Stromal cell of bone marrow (primary cell): ENCODE measurements at regions not wholly inside any gene's neighbourhood (a gene's known extent, or its start where the extent isn't known, plus 50 kb on each side); places are given as distances from the start of the nearest gene placed in this dataset.

ENCODE experiments used
- DNase-seq: peaks from one replicate; pipeline ENCODE4 v3.0.0-alpha.2; 2012; ENCODE audit warnings: low read depth

DNA sequence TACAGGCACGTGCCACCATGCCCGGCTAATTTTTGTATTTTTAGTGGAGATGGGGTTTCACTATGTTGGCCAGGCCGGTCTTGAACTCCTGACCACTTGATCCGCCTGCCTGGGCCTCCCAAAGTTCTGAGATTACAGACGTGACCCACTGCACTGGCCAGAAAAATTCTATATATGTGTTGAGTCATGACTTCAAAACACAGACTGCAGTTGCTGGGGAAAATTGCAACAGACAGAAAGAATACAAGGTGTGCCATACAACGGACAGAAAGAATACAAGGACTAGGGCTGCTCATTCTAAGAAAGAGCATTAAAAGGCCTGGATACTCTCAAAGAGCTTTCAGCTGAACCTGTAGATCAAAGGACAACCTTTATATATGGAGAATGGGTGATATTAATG lies 109.6 kb upstream of the ACSL4 start:
- no peak for DNase-seq

DNA sequence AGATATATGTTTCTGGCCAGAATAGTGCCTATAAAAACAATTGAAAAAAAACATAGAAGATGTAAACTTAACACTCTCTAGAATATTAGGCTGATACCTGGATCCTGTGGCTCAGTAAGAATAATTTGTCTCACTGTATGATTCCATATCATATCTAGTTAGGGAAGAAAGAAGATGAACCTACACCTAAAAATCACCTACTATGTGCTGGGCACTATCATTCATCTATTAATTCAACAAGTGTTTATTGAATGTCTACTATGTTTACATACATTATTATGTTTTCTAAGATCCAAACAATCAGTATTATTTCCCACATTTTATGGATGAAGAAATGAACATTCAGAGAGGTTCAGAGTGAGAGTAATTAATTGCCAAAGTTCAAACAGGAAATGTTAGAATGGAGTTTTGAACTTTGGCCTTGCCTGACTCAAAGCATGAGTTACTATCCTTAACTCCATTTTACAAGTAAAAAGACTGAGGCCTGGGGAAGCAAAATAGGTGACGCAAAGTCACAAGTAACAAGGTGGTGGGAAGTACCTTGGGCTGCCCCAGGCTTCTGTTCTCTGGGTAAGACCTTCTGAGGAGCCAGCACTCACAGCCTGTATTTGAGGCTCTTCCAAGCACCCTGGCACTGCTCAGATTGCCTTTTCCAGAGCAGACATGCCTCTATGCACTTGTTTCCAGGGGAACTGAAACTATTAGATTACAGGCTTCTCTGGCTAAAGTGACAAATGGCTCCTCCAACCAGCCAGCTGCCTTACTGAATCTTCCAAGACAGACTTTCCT lies 111.1 kb upstream of the ACSL4 start:
- DNase-seq = no peak

DNA sequence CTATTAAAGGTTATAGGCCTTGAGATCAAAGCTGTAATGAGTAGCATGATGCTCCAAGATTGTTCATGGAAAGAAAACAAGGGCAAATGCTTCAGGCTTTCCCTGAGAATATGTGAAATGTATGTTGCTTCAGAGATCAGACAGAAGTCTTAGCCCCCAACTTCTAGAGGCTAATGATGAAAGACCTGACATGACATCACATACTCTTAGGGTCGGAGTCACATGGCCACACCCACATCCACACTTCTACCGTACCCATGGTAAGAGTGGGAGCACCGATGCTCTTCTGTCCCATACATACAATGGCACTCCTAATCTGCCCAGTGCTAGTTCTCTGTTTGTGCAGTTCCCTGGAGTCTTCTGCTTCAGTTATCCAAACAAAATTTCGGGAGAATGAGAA lies 111.9 kb upstream of the ACSL4 start:
- DNase-seq = no peak

DNA sequence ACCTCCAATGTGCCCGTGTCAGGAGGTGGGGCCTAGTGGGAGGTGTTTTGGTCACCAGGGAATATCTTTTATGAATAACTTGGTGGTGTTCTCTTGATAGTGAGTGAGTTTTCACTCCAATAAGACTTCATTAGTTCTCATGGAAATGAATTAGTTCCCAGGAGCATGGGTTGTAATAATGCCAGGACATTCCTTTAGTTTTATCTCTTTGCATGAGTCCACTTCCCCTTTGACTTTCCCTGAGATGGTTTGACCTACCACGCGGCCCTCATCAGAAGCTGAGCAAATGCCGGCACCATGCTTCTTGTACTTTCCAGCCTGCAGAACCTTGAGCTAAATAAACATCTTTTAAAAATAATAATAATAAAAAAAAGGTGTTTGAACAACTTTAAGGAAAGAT lies 112.9 kb upstream of the ACSL4 start:
- DNase-seq = no peak

DNA sequence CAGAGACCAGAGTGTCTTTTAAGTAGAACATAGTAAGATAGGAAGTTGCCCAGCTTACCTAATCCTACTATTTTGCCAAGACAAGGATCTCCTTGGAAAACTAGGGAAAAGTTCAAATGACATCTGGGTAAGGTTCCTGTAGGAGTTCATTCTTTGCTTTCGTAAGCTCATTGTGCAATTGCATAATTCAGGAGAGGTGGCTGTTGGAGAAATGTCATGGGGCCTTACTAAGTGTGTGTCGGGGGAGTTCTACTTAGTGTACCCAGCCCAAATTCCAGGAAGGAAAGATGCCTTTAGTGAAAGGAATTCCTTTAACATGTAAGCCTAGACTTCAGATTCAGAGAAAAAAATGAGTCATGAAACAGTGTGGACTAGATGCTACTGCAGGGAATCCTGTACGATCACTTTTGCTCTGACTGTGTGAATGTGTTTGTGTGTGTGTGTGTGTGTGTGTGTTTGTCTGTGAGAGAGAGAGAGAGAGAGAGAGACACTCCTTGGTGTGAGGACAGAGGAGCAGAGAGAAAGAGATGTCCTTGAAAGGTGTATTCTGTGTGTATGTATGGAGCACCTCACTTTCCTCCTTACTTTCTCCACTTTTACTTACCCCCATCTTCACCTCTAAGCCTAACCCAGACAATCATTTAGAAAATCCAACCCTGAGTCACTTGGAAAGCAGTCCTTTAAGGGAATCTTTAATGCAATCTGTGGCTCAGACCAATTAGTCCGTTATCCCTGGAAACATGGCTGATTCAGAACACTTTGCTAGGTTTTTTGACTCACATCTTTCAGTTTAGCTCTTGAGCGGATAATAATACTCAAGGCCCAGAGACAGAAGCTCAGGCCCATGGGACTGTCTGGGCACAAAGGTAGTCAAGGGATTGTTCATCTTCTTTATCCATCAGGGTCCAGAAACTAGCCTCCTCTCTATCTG lies 114.5 kb upstream of the ACSL4 start:
- DNase-seq = peak; percentile 52

DNA sequence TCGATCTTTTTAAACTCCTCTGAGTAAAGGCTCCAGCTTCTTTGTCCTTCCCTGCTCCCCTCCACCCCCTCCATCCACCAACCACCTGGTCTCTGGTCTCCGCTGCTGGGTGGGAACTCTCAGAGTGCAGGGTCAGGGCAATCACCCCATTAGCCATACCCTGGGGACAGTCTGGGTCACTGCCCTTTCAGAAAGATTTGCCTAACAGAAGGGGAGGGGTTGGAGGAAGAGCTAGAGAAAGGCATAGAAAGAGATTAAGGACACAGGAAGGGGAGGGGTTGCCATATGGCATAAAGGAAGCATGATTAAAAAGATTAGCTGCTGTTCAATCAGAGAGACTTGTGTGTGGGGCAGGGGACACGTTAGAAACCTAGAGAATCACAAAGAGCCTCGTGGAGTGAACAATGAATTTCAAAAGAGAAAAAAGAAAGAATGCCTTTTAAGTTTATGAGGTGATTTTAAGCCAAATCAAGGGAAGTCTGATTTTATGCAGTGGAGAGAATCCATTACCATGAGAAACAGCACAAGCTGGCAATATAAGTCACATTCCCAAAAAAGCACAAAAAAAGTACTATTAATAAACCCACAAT lies 115.5 kb upstream of the ACSL4 start:
- no peak for DNase-seq

DNA sequence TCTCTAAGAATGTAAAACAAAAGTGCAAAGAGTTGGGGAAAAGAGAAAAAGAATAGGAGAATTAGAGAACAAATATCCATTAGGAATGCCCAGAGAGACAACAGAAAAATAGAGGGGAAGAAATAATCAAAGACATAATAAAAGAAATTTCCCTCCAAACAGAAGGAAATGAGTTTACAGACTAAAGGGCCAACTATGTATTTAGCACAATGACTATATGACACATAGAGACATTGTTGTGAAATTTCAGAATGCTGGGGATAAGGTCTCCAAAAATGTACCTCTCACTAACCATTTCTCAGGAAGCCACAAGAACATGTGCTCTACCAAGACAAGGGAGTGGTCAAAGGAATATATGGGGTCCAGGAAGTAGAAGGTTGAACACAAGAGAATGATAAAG lies 121.0 kb upstream of the ACSL4 start:
- no peak for DNase-seq

DNA sequence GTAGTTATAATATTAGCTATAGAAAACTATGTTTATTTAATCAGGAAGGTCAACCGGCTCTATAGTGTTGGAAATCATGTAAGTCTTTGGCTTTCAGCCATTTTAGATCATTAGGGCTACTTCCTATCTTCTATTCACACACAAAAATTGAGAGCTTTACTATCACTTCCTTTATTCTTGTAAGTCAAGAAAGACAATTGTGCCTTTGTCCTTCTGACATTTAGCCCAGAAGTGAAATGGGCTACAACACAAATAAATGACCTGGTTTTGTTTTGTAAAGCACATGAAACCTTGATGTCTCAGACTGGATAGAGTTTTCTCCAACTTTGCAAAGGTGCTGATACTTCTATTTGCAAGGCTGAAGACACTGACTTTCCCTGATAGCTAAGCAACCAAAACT lies 122.4 kb upstream of the ACSL4 start:
- no peak for DNase-seq

DNA sequence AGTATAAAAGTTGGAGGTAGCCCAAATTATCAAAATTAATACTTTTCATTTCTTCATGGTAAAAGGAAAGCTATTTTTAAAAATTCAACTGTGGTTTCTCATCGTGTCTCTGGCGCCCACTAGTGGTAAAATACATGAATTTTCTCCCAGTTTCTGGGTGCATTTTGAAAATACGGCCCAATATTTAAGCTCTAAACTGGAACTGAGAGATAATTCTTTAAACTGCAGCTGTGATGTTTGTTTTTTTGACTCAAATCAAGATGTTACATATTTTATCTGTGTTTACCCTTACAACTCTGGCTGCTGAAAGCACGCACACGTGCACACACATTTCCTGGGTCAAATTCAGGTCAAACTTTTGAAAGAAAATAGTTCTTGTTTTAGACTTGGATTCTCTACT lies 123.9 kb upstream of the ACSL4 start:
- DNase-seq = no peak

DNA sequence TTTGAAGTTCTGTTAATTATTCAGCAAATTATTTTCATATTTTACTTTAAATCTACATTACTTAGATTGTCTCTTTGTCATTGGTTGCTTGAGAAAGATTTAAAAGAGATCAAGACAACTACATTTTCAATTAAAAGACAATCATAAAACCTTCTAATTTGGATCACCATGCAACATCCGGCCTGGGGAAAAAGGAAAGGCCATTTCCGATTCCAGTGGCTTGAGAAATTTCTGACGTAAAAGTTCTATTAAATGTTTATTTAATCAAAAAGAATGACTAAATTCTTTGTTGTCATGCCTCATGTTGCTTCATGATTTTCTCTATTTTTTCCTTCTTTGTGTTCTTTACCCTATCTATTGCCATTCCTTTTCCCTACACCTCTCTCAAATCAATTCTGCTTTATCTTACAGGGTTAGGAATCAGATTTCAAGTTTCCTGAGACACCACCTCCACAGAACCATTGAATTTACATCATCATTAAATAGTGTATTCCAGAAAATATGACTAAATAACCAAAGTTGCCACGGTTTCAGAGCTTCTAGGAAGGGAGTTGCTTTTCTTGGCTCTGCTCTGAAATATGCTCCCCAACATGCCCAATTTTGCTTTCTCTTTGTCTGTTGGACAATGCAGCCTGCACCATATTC lies 124.6 kb upstream of the ACSL4 start:
- peak; percentile 60 for DNase-seq

DNA sequence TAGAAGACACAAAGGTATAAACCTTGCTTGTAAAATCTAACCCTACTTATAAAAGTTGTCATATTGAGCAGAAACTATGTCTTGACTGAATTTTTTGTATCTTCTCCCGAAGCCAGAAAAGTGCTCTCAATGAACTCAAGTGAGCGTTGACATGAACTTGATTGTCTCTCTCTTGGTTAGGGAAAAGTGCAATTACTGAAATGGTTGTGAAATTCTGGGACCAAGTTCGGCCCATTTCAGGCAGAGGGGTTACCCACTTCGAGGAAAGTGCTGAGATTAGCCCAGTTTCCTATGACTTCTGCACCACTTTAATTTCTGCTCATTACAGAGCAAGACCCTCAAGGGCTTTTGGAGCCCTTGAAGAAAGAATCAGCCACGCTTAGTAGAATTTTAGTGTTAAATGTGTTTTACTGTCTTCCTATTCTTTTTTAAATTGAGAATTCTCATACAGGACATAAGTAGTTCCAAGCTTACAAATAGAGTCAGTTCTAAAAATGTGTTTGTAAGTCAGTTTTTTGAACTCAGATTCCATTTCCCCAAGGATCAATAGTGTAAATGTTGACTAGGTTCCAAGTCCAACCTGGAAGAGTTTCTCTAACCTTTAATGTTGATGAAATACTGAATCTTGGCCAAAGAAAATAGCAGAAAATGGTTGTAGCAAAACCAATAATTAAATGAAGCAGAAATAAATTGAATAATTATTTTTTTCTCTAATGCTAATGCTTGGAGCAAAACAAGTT lies 125.7 kb upstream of the ACSL4 start:
- DNase-seq = no peak

DNA sequence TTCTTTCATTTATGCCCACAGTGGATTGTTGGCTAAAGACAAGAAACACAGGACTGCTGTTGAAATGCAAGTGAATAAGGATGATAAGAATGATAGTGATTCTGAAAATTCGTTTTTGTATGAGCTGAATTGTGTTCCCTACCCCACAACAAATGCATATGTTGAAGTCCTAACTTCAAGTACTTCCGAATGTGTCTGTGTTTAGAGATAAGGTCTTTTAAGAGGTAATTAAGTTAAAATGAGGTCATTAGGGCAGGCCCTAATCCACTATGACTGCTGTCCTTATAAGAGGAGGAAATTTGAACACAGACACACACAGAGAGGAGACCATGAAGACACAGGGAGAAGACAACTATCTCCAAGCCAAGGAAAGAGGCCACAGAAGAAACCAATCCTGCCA lies 126.6 kb upstream of the ACSL4 start:
- no peak for DNase-seq

DNA sequence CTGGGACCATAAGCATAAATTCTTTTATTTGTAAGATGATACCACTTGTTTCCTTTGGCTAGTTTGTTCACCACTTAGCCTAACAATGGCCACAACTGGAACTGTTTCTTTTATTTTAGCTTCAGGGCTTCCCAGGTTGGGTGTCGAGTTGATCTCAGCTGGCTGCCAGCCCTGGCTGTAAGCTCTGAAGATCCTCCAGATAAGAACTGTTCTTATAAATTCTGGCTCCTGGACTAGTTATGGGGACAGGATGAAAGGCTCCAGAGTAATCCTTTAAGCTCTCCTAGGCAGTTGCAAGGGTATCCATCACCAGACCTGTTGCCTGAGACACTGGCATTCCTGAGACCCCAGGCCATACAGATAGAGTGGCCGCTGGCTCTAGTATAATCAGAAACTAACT lies 129.4 kb upstream of the ACSL4 start:
- DNase-seq = no peak

DNA sequence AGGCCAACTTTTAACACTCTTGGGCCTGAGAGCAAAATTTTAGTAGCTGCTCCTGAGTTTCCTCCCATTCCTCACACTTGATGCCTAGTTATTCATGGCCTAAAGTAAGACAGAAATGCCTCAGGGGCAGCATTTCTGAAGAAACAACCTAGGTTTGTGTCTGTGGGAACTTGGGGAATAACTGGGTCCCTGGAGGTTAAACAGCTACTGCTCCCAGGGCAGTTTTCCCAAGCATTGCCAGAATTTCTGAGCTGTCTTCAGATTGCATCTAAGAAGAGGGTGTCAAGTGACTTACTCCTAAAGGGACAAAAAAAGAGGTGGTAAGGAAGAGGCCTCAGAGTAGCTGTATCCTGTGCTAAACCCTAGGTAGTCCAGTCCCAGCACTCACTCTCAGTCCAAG lies 130.8 kb upstream of the ACSL4 start:
- DNase-seq = no peak

DNA sequence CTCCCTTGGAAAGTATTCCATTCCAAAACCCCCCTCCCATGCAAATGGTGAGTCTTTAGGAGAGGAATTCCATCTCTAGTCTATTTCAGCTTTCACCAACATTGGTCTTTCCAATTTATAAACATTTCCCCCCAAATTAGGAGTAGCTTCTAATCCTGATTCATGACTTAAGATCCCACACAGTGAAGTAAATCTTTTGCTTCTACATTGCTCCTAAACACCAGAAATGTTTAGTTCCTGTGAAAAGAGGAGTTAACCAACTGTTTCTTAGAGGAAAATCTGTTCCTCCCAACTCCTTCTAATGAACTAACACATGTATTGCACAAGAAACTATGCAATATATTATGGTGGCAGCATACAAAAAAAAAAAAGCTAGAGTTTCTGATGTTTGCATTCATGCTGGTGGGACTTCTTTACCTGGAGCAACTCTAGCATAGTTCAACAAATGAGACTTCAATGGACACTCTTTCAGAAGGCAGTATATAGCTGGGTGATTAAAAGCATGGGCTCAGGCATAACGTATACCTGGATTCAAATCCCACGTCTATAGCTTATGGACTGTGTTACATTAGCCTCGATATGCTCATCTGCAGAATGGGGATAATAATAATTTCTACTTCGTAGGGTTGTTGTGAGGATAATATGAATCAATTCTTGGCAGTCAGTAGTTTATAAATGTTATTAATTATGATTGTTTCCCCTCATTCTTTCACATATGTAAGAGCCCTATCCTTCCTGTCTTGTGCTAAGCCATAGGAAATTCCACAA lies 131.6 kb upstream of the TMEM164 start:
- no peak for DNase-seq

DNA sequence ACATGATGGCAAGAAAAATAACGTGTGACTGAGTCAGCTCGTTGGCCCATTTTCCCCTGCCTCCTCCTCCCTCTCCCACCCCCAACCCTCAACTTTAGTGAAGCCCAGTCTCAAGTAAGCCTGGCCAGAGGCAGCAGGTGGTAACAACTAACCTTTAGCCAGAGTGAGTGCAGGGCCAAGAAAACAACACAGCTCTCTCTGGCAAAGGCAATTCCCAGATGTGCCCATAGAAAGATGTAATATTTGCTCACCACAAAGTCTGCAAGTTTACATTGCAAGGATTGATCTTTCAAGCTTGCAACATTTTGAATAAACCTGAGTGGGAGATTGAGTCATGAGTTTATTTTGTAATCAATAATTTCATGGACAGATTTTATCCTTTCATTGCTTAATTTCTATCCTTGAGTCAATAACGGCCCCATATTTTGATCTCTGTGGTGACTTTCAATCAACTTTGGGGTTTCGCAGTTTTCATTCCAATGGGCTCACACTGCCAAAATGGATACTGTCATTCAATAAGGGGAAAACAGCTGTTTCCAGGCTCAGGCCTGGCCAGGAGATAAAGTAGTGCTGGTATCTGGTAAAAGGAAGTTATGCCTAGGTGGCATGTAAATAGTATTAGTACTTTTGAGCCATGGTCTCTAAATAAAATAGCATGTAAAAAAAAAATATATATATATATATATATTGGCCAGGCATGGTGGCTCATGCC lies 130.7 kb upstream of the TMEM164 start:
- DNase-seq = peak; percentile 73

DNA sequence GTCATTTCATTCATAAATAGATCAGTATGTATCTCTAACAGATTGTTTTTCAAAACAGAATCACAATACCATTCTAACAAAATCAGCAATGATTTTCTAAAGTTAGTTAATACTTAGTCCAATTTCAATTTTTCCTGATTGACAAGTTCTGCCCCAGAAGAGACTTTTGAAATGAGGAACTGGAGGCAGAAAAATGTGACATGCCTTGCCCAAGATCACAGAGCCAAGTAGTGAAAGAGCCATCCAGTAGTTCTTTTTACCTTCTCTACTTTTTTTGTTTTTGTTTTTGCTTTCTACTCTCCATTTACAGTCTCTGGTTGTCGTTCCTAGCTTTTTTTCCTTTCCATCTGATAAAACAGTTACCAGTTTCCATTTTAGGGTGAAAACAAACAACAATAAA lies 129.3 kb upstream of the TMEM164 start:
- DNase-seq = no peak

DNA sequence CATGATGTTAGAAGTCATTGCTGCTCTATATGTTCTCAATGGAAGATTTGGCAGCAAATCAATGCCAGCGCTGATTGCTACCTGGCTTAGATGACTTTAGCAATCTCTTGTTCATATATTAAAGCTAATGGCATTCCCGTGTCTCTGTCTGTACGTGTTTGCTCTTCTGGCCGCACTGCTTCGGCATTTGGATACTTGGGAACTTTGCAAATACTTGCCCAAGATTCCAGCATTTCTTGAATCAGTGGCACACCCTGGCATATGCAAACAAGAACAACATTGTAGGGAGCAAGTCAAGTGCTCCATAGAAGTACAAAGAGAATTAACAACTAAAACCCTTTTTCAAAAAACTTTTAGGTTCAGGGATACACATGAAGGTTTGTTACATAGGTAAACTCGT lies 128.9 kb upstream of the TMEM164 start:
- DNase-seq = no peak

DNA sequence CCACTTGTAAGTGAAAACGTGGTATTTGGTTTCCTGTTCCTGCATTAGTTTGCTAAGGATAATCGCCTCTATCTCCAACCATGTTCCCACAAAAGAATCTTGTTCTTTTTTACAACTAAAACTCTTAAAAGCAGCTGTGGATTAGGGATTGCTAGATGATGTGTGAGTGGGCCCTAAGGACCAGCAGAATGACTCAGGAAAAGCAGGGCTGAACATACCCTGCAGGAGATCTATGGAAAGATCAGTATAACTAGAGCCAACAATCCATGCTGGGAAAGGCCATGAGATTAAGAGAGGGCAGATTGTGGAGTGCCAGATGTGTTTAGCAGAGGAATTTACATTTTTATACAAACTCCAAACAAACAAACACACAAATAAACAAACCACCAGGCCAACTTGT lies 128.4 kb upstream of the TMEM164 start:
- no peak for DNase-seq

DNA sequence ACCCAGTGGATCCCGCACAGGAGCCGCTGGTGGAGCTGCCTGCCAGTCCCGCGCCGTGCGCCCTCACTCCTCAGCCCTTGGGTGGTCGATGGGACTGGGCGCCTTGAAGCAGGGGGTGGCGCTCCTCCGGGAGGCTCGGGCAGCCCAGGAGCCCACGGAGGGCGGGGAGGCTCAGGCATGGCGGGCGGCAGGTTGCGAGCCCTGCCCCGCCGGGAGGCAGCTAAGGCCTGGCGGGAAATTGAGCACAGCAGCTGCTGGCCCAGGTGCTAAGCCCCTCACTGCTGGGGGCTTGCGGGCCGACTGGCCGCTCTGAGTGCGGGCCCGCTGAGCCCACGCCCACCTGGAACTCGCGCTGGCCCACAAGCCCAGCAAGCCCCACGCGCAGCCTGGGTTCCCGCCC lies 127.1 kb upstream of the TMEM164 start:
- DNase-seq = no peak
